ENCODE measurements at regions not wholly inside any gene's neighbourhood (a gene's known extent, or its start where the extent isn't known, plus 50 kb on each side); places are given as distances from the start of the nearest gene placed in this dataset.
"Not testable (repeated sequence)": the region's sequence is repeated elsewhere in the genome, so short reads cannot be mapped to it uniquely, and the experiment has no call there.

GRCh38 chrX:121437666-121438065 lies 390.3 kb downstream of the GLUD2 start:
- TF ChIP-seq CTCF, POLR2A, POLR2AphosphoS5 (IDR thresholded peaks at IDR 0.05): not testable (repeated sequence)
